ENCODE measurements at regions not wholly inside any gene's neighbourhood (a gene's known extent, or its start where the extent isn't known, plus 50 kb on each side); places are given as distances from the start of the nearest gene placed in this dataset.
A peak's percentile ranks its signal among the peaks of the same experiment; 100 is the strongest.

DNA sequence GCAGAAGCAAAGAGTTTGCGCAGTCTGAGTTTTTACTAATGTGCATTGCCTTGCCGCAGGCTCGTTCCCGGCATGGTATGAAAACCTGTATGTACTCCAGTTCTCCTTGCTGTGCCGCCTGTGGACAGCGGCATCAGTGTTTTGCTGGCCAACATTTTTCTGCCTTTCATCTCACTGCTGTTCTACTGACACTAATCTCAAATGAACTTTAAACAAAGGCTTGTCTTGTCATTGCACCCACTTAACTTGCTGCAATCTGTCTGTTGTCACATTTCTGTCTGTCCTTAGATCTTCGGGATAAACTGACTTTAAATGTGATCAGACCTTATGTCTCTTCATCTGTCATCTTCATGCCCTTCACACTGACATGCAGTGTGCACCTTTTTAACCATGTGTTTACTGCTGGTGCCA lies 71.7 kb upstream of the ZNRF2 start:
- DNase-seq: no peak

DNA sequence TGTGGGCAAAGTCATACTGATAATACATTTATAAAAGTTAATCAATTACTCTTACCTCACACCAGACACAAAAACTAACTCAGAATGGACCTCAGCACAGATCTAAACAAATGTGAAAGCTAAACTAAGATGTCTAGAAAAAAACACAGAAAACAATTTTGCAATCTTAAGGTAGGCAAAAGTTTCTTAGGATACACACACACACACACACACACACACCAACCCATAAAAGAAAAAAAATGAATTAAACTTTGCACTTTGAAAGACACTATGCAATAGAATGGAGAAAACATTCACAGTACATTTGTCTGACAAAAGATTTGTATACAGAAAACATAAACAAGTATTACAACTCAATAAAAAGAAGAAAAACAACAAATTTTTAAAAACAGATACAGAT lies 70.8 kb upstream of the ZNRF2 start:
- no peak for DNase-seq

DNA sequence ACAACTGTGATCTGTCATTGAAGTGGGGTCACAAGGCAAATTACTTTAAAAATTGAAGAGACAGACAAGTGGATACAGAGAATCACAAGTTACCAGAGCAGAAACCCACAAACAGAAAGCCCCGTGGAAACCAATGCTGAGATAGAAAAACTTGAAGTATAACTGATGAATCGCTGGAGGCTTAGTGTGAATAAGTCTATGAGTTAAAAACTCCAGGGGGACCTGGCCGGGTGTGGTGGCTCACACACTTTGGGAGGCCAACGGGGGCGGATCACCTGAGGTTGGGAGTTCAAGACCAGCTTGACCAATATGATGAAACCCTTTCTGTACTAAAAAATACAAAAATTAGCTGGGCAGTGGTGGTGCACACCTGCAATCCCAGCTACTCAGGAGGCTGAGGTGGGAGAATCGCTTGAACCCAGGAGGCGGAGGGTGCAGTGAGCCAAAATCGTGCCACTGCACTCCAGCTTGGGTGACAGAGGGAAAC lies 69.7 kb upstream of the ZNRF2 start:
- DNase-seq: no peak

DNA sequence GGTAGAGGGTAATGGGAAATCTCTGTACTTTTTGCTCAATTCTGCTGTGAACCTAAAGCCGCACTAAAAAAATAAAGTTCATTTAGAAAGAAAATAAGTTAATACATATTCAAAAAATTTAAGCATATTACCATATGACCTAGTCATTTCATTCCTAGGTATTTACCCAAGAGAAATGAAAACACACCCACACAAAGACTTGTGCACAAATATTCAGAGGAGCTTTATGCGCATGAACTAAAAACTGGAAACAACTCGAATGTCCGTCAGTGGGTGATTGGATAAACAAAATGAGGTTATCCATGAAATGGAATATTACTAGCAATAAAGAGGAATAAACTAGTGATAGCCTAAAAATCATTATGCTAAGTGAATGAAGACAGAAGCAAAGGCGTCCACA lies 62.6 kb upstream of the ZNRF2 start:
- DNase-seq: no peak

DNA sequence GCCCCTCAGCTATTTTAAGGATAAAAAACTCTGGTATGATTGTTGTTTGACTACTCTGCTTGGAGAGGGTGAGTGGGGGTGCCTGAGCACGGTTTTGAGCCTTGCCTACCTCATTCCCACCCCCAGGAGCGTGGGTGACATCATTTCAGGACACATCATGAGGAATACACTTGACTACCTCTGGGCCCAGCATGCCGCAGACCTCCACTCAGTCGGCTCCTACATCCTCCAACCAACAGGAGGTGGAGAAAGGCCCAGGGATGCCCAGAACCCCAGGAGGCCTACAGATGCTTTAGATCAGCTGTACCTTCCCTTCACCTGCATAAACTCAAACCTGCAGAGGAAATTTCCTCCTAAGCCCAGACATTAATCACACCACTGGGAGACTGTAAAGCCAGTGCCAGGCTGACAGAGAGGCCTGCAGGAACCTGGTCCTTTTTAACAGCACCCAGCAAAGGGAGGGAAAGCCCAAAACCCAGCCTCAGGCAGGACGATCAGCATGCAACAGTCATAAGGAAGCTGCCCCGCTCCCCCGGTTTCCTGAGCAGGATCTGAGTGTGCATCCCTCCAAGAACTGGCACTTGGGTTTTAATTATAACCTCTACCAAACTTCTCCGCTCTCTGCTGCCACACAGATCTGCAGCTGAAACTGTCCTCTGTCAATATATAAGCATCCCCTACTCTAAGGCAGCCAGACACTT lies 61.7 kb upstream of the ZNRF2 start:
- DNase-seq: no peak

DNA sequence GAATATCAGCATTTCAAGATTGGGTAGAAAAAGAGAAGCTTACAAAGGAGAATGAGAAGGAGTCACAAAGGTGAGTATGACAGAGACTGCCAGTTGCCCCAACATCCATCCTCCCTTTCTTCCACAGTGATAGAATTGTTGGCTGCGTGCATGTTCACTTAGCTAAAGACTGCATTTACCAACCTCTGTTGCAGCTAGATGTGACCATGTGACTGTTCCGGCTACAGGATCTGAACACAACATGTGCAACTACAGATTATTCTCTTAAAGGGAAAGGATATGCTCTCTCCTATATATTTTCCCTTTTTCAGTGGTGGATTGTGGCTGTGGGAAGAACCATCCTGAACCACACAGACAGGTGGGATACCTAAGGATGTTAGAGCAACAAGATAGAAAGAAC lies 60.5 kb upstream of the ZNRF2 start:
- DNase-seq: no peak

DNA sequence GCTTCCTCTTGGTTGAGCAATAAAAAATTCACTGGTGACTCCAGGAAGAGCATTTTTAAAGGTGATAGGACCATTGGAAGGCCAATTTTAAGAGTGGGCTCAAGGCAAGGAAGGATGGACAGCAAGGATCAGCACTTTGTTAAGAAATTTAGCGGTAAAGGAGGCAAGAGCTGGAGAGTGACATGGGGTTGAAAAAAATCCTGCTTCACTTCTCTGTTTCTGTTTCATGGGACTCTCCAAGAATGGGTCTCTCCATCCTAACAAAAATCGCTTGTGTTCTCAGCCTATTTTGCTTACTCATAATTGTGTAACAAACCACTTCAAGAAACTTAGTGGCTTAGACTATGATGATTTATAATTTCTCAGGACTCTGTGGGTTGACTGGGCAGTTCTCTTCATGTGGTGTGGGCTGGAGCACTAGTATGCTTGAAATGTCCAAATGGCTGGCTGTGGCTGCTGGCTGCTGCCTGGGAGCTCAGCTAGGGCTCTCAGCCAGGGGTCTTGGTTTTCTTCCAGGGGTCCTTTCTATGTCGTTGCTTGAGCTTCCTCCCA lies 59.8 kb upstream of the ZNRF2 start:
- no peak for DNase-seq

DNA sequence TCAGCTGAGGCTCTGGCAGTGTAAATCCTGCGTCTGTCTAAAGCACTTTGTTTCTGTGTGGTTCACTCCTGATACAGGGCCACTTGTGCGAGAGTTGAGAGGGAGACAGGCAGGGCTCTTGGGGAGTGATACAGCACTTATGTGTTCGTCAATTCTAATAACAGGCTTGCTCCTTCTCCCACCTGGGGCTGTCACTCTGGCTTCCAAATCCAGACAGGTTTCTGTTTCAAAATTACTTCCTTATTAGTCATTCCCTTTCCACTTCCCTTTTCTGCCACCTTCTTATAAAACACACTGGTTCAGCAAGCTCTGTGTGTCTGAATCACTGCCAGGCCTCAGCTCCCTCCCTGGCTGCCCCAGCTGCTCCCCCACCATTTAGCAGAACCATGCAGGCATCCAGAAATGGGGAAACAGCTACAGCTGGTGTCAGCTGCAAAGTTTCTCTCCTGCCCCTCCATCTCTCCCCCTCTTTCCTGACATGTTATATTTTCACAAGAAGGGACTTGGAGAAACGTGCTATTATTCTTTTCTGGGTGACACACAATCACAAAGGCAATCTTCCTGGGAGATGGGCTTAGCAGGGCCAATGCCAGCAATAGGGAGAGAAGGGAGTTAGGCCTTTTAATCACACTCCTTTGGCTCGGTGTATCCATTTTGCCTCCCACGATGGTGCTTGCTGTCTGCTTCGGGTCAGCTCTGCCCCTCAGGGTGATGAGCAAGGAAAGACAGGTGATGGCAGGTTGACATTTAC lies 58.4 kb upstream of the ZNRF2 start:
- DNase-seq: peak; percentile 77

DNA sequence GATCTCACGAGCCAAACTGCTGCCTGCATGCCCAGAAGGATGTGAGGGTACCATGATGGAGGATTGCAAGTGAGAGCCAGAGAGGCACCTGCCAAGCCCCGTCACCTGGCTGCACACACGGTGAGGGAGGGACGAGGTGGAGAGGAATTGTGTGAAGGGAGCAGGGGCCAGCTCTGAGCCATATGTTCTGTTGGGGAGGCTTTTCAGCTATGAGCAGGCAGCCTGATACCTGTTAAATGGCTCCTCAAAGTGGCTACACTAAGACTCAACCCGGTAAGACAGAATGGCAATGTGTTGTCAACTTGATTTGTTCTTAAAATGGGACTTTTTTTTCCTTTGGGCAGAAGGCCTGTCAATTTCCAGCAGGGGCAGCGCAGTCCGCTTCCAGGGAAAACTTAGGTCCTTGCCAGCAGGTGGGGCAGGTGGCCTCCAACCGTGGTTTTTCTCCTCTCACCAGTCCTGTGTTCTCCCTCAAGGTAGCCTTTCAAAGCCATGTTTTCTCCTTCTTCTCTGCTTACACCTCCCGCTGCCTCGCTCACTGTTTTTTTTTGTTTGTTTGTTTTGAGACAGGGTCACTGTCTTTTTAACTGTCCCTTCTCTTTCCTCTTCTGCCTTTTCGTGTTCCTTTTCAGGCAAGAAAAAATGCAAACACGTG lies 57.7 kb upstream of the ZNRF2 start:
- DNase-seq: no peak

DNA sequence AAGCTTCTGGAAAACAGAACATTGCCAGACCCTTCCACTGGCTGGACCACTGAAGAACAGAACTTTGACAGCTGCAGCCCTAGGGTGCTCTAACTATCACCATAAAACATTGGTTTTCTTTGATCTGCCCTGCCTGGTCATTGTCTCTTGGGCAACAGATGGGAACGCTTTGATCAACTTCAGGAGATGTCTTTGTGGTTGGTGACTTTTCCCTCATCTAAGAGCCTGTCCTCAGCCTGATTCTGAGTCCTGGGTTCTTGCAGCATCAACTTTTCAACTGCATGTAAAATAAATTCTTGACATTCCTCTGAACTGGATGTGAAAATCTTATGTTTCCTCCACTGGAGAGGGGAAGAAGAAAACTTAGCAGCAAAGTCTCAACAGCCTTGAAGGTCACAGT lies 53.1 kb upstream of the ZNRF2 start:
- no peak for DNase-seq

DNA sequence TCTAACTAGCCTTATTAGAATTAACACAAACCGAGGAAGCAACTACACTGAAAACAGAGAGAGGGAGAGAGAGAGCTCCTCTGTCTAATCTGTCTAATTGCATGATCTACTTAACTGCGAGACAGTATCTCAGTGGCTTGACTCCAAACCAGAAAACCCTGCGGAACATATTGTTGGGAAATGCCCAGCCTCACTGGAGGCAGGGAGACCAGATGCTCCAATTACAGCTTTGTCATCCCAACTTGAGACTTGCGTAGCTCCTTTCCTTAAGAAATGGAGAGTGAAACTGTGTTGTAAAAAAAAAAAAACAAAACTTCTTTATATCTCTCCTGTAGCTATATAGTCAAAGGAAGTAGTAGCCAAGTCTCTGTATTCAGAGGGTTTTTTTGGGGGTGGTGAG lies 52.0 kb upstream of the ZNRF2 start:
- DNase-seq: no peak
